Coronary artery (tissue), 2 donors: ENCODE measurements at regions not wholly inside any gene's neighbourhood (a gene's known extent, or its start where the extent isn't known, plus 50 kb on each side); places are given as distances from the start of the nearest gene placed in this dataset.
"Not testable (repeated sequence)": the region's sequence is repeated elsewhere in the genome, so short reads cannot be mapped to it uniquely, and the experiment has no call there.

Experiments used
- DNase-seq: peaks from one replicate; pipeline ENCODE4 v3.0.0-alpha.2; 2017; ENCODE audit warnings: low spot score
- H3K27ac ChIP-seq, 2 donors: fragments of 200-600 bp; sonication (generic); one replicate each; pipeline ENCODE4 v1.5.1; 2016 to 2019
- H3K4me3 ChIP-seq: fragments of 200-600 bp; sonication (generic); 2 replicates; pipeline ENCODE4 v1.5.1; 2016; ENCODE audit warnings: mild to moderate bottlenecking, moderate library complexity
- CTCF ChIP-seq: fragments of 200-600 bp; sonication (generic); IDR thresholded peaks from one replicate; pipeline ENCODE4 v1.5.1; 2019; ENCODE audit warnings: antibody characterized with exemption

- TF ChIP-seq CTCF, result no peak
- no peak overlapping the region for H3K4me3 ChIP-seq
Observed at GRCh38 chr6:68080074-68080473, 555.0 kb upstream of the ADGRB3 start.

GRCh38 chr6:68077661-68078060, 557.4 kb upstream of the ADGRB3 start:
- Histone ChIP-seq H3K27ac (no peak overlapping the region), H3K4me3 (no peak overlapping the region)
- DNase-seq, result no peak
- TF ChIP-seq CTCF, result no peak

More at GRCh38 chr6:68080074-68080473, 555.0 kb upstream of the ADGRB3 start:
- H3K27ac ChIP-seq, result no peak overlapping the region
- DNase-seq, result no peak

GRCh38 chr6:68071740-68072139, 563.3 kb upstream of the ADGRB3 start:
- no peak for TF ChIP-seq CTCF
- Histone ChIP-seq H3K27ac (no peak overlapping the region), H3K4me3 (no peak overlapping the region)
- DNase-seq, result no peak

GRCh38 chr6:68069921-68070710, 565.0 kb upstream of the ADGRB3 start:
- DNase-seq, result no peak
- no peak for TF ChIP-seq CTCF
- Histone ChIP-seq H3K4me3 (no peak overlapping the region), H3K27ac (no peak overlapping the region)

GRCh38 chr6:68059899-68060298, 575.2 kb upstream of the ADGRB3 start:
- DNase-seq, result no peak
- H3K27ac ChIP-seq, result no peak overlapping the region
- H3K4me3 ChIP-seq, result peak overlapping the region; percentile 17
- no peak for TF ChIP-seq CTCF

GRCh38 chr6:68059261-68059660, 575.8 kb upstream of the ADGRB3 start:
- Histone ChIP-seq H3K27ac (no peak overlapping the region), H3K4me3 (peak overlapping the region; percentile 17)
- DNase-seq, result no peak
- TF ChIP-seq CTCF, result no peak

GRCh38 chr6:68056596-68056995, 578.5 kb upstream of the ADGRB3 start:
- not testable (repeated sequence) for H3K4me3 ChIP-seq, H3K27ac ChIP-seq, DNase-seq
